Natural killer cell (primary cell): ENCODE measurements at regions not wholly inside any gene's neighbourhood (a gene's known extent, or its start where the extent isn't known, plus 50 kb on each side); places are given as distances from the start of the nearest gene placed in this dataset.

Experiments used
- ATAC-seq, 3 donors: fragments of 150-1000 bp in 2 of 3; fragments of 200-7000 bp in 1 of 3; cut with Tn5 transposase; 1 replicate in 1 of 3; 2 replicates in 2 of 3; pipeline ENCODE4 v1.10.0; 2021; ENCODE audit warnings: mild to moderate bottlenecking in 2 of 3, moderate library complexity in 2 of 3
- DNase-seq, 2 donors: peaks; one replicate each; pipeline versions ENCODE4 v3.0.0 to v3.0.0-alpha.2; 2013 to 2021; ENCODE audit warnings: mixed read lengths in 1 of 2
- H3K27ac ChIP-seq: one replicate; pipeline ENCODE4 v1.5.1; 2013; ENCODE audit warnings: mild to moderate bottlenecking, low read length
- H3K27me3 ChIP-seq: one replicate; pipeline ENCODE4 v1.6.1; 2013; ENCODE audit warnings: low read length; ENCODE audit not compliant: control insufficient read depth, insufficient read depth
- H3K36me3 ChIP-seq: one replicate; pipeline ENCODE4 v1.6.1; 2013; ENCODE audit warnings: low read length; ENCODE audit not compliant: control insufficient read depth, insufficient read depth
- H3K4me1 ChIP-seq: one replicate; pipeline ENCODE4 v1.6.1; 2013; ENCODE audit warnings: low read length; ENCODE audit not compliant: control insufficient read depth, insufficient read depth
- H3K4me3 ChIP-seq: one replicate; pipeline ENCODE4 v1.5.1; 2013; ENCODE audit warnings: low read length
- H3K9me3 ChIP-seq: one replicate; pipeline ENCODE4 v1.6.1; 2013; ENCODE audit warnings: low read length; ENCODE audit not compliant: control insufficient read depth, insufficient read depth
- H3K27ac Mint-ChIP-seq, 2 donors: one replicate each; pipeline ENCODE4 v1.8.0; 2022; ENCODE audit warnings: mild to moderate bottlenecking in 2 of 2, mixed read lengths in 2 of 2, moderate library complexity in 1 of 2
- H3K27me3 Mint-ChIP-seq, 2 donors: one replicate each; pipeline ENCODE4 v1.8.0; 2022; ENCODE audit warnings: low read depth in 2 of 2, mixed read lengths in 2 of 2
- H3K36me3 Mint-ChIP-seq: one replicate; pipeline ENCODE4 v1.8.0; 2022; ENCODE audit warnings: mixed read lengths
- H3K4me1 Mint-ChIP-seq, 2 donors: one replicate each; pipeline ENCODE4 v1.8.0; 2022; ENCODE audit warnings: mixed read lengths in 2 of 2
- H3K4me3 Mint-ChIP-seq: one replicate; pipeline ENCODE4 v1.8.0; 2022; ENCODE audit warnings: mild to moderate bottlenecking, moderate library complexity, mixed read lengths
- H3K9me3 Mint-ChIP-seq, 2 donors: one replicate each; pipeline ENCODE4 v1.8.0; 2022; ENCODE audit warnings: mixed read lengths in 2 of 2
- CTCF ChIP-seq: fragments of 200-600 bp; IDR thresholded peaks from one replicate; pipeline ENCODE4 v1.8.0; 2022; ENCODE audit warnings: antibody characterized with exemption
- WGBS: methylation state at CpG from one replicate; pipeline ENCODE4 v1.1.7; 2013; ENCODE audit warnings: missing lambda C conversion rate; ENCODE audit not compliant: insufficient coverage; 5-methylcytosine and 5-hydroxymethylcytosine counted together
- intact Hi-C: fragments of 100-400 bp; cut with micrococcal nuclease; formaldehyde crosslinking; loops from one replicate; pipeline ENCODE4 v1.14.2; 2022

GRCh38 chr4:126860308-126860707 lies 772.4 kb upstream of the INTU start:
- Mint-ChIP-seq H3K27me3 (no peaks in the 10 kb centered on the region), H3K4me1 (no peaks in the 10 kb centered on the region), H3K9me3 (peaks cover 11 to 17% of the 10 kb centered on the region in 2 donors), H3K4me3 (no peak overlapping the region), H3K36me3 (peaks cover 5% of the 10 kb centered on the region), H3K27ac (no peak overlapping the region)
- DNase-seq = no peak
- intact Hi-C loops = no loop called here
- Histone ChIP-seq H3K9me3 (no peaks in the 10 kb centered on the region), H3K4me3 (no peak overlapping the region), H3K27me3 (no peaks in the 10 kb centered on the region), H3K4me1 (no peaks in the 10 kb centered on the region), H3K27ac (no peak overlapping the region), H3K36me3 (no peaks in the 10 kb centered on the region)
- WGBS = 91% methylated on average over 1 of the region's 1 CpG
- TF ChIP-seq CTCF = no peak
- ATAC-seq = no peak

- ATAC-seq (no peak), DNase-seq (no peak)
- intact Hi-C loops = no loop called here
- no peaks in the 10 kb centered on the region for H3K27me3 Mint-ChIP-seq
- no peaks in the 10 kb centered on the region for H3K27me3 ChIP-seq
- no peak overlapping the region for H3K27ac Mint-ChIP-seq
- H3K27ac ChIP-seq = no peak overlapping the region
- H3K4me3 ChIP-seq = no peak overlapping the region
- WGBS = 74% methylated on average over 2 of the region's 2 CpGs
- peaks cover 26% of the 10 kb centered on the region for H3K36me3 Mint-ChIP-seq
- H3K4me1 ChIP-seq = no peaks in the 10 kb centered on the region
- H3K9me3 Mint-ChIP-seq = peaks cover 14 to 31% of the 10 kb centered on the region in 2 donors
- H3K4me3 Mint-ChIP-seq = no peak overlapping the region
- no peaks in the 10 kb centered on the region for H3K4me1 Mint-ChIP-seq
- TF ChIP-seq CTCF = no peak
- H3K36me3 ChIP-seq = no peaks in the 10 kb centered on the region
- H3K9me3 ChIP-seq = peaks cover 12% of the 10 kb centered on the region
These were observed 762.8 kb upstream of the INTU start for GRCh38 chr4:126869967-126870366.

GRCh38 chr4:126871810-126872209 lies 760.9 kb upstream of the INTU start:
- H3K27ac ChIP-seq = no peak overlapping the region
- Mint-ChIP-seq H3K9me3 (peaks cover 16 to 31% of the 10 kb centered on the region in 2 donors), H3K27me3 (no peaks in the 10 kb centered on the region), H3K27ac (no peak overlapping the region), H3K36me3 (peaks cover 26% of the 10 kb centered on the region), H3K4me3 (no peak overlapping the region), H3K4me1 (no peaks in the 10 kb centered on the region)
- no peaks in the 10 kb centered on the region for H3K36me3 ChIP-seq
- intact Hi-C loops = no loop called here
- ATAC-seq = no peak
- no peak for TF ChIP-seq CTCF
- no peaks in the 10 kb centered on the region for H3K4me1 ChIP-seq
- H3K4me3 ChIP-seq = no peak overlapping the region
- no peaks in the 10 kb centered on the region for H3K27me3 ChIP-seq
- DNase-seq = no peak
- H3K9me3 ChIP-seq = peaks cover 14% of the 10 kb centered on the region

- Histone ChIP-seq H3K27ac (no peak overlapping the region), H3K36me3 (no peaks in the 10 kb centered on the region), H3K4me3 (no peak overlapping the region), H3K9me3 (peaks cover 12% of the 10 kb centered on the region), H3K27me3 (no peaks in the 10 kb centered on the region), H3K4me1 (no peaks in the 10 kb centered on the region)
- Mint-ChIP-seq H3K36me3 (peaks cover 17% of the 10 kb centered on the region), H3K27ac (no peak overlapping the region), H3K9me3 (peaks cover 11 to 28% of the 10 kb centered on the region in 2 donors), H3K4me3 (no peak overlapping the region), H3K4me1 (no peaks in the 10 kb centered on the region), H3K27me3 (no peaks in the 10 kb centered on the region)
- no peak for TF ChIP-seq CTCF
- ATAC-seq (no peak), DNase-seq (no peak)
- intact Hi-C loops = no loop called here
- 90% methylated on average over 19 of the region's 19 CpGs for WGBS
These were observed 758.2 kb upstream of the INTU start for GRCh38 chr4:126874533-126874932.
